Liver (tissue), 8 donors: ENCODE measurements at regions not wholly inside any gene's neighbourhood (a gene's known extent, or its start where the extent isn't known, plus 50 kb on each side); places are given as distances from the start of the nearest gene placed in this dataset.

ENCODE experiments used
- DNase-seq: peaks from one replicate; pipeline ENCODE4 v3.0.0-alpha.2; 2017; ENCODE audit warnings: low spot score
- H3K27ac ChIP-seq, 2 donors: one replicate each; pipeline ENCODE4 v1.7.0; 2013; ENCODE audit warnings: inconsistent platforms in 2 of 2, low read length in 2 of 2, control low read depth in 1 of 2, low read depth in 1 of 2, mild to moderate bottlenecking in 1 of 2
- H3K27me3 ChIP-seq, 4 donors: one replicate each; pipeline versions ENCODE4 v1.6.1 to v1.7.0; 2013; ENCODE audit warnings: low read length in 3 of 4, inconsistent platforms in 1 of 4, mild to moderate bottlenecking in 1 of 4, moderate library complexity in 1 of 4; ENCODE audit not compliant: control insufficient read depth in 4 of 4, insufficient read depth in 4 of 4
- H3K36me3 ChIP-seq, 4 donors: one replicate each; pipeline versions ENCODE4 v1.6.1 to v1.7.0; 2013; ENCODE audit warnings: low read length in 3 of 4, mild to moderate bottlenecking in 3 of 4, low read depth in 1 of 4, moderate library complexity in 1 of 4; ENCODE audit not compliant: control insufficient read depth in 4 of 4, insufficient read depth in 3 of 4
- H3K4me1 ChIP-seq, 4 donors: one replicate each; pipeline versions ENCODE4 v1.6.1 to v1.7.0; 2013; ENCODE audit warnings: low read length in 3 of 4, mild to moderate bottlenecking in 3 of 4, moderate library complexity in 1 of 4; ENCODE audit not compliant: control insufficient read depth in 4 of 4, insufficient read depth in 4 of 4
- H3K4me3 ChIP-seq, 3 donors: one replicate each; pipeline versions ENCODE4 v1.6.1 to v1.7.0; 2013; ENCODE audit warnings: low read length in 3 of 3, control low read depth in 1 of 3, low read depth in 1 of 3, mild to moderate bottlenecking in 1 of 3
- H3K9ac ChIP-seq, 2 donors: one replicate each; pipeline ENCODE4 v1.7.0; 2013; ENCODE audit warnings: low read length in 2 of 2, mild to moderate bottlenecking in 2 of 2, moderate library complexity in 2 of 2, control low read depth in 1 of 2, low read depth in 1 of 2
- H3K9me3 ChIP-seq, 4 donors: one replicate each; pipeline versions ENCODE4 v1.6.1 to v1.7.0; 2013; ENCODE audit warnings: low read length in 3 of 4; ENCODE audit not compliant: control insufficient read depth in 4 of 4
- ATF3 ChIP-seq: IDR thresholded peaks from 2 replicates; pipeline ENCODE4 v1.6.1; 2016; ENCODE audit warnings: antibody characterized with exemption
- EGR1 ChIP-seq, 2 donors: IDR thresholded peaks; 2 replicates each; pipeline ENCODE4 v1.6.1; 2016 to 2018; ENCODE audit warnings: antibody characterized with exemption in 2 of 2, low read depth in 2 of 2
- FOXA1 ChIP-seq: IDR thresholded peaks from 2 replicates; pipeline ENCODE4 v1.6.1; 2016; ENCODE audit warnings: antibody characterized with exemption
- FOXA2 ChIP-seq: IDR thresholded peaks from 2 replicates; pipeline ENCODE4 v1.6.1; 2016; ENCODE audit warnings: antibody characterized with exemption
- GABPA ChIP-seq, 2 donors: IDR thresholded peaks in 1 of 2; conservative IDR thresholded peaks in 1 of 2; 2 replicates each; pipeline ENCODE4 v1.6.1; 2016; ENCODE audit warnings: antibody characterized with exemption in 2 of 2, mild to moderate bottlenecking in 1 of 2, moderate library complexity in 1 of 2
- HNF4A ChIP-seq, 2 donors: conservative IDR thresholded peaks; 2 replicates each; pipeline ENCODE4 v1.6.1; 2016; ENCODE audit warnings: antibody characterized with exemption in 2 of 2, mild to moderate bottlenecking in 2 of 2
- HNF4G ChIP-seq: IDR thresholded peaks from 2 replicates; pipeline ENCODE4 v1.6.1; 2016; ENCODE audit warnings: antibody characterized with exemption
- NR2F2 ChIP-seq: IDR thresholded peaks from 2 replicates; pipeline ENCODE4 v1.6.1; 2016; ENCODE audit warnings: antibody characterized with exemption
- RAD21 ChIP-seq, 2 donors: IDR thresholded peaks; 2 replicates each; pipeline ENCODE4 v1.6.1; 2016; ENCODE audit warnings: antibody characterized with exemption in 2 of 2, mild to moderate bottlenecking in 2 of 2
- RXRA ChIP-seq, 2 donors: IDR thresholded peaks; 2 replicates each; pipeline ENCODE4 v1.6.1; 2017 to 2018; ENCODE audit warnings: antibody characterized with exemption in 2 of 2, mild to moderate bottlenecking in 1 of 2
- SP1 ChIP-seq: IDR thresholded peaks from 2 replicates; pipeline ENCODE4 v1.6.1; 2018; ENCODE audit warnings: antibody characterized with exemption, mild to moderate bottlenecking
- TAF1 ChIP-seq: conservative IDR thresholded peaks from 2 replicates; pipeline ENCODE4 v1.6.1; 2016; ENCODE audit warnings: antibody characterized with exemption, mild to moderate bottlenecking
- YY1 ChIP-seq: IDR thresholded peaks from 2 replicates; pipeline ENCODE4 v1.6.1; 2016; ENCODE audit warnings: antibody characterized with exemption, mild to moderate bottlenecking
- WGBS: extraction: QIAGEN DNeasy Blood & Tissue Kit; methylation state at CpG from one replicate; pipeline ENCODE4 v1.1.7; 2013; 5-methylcytosine and 5-hydroxymethylcytosine counted together
- TF ChIP-seq, protein P1 (sequence below): IDR thresholded peaks from 2 replicates; pipeline ENCODE4 v1.6.1; 2016; ENCODE audit warnings: antibody characterized with exemption
- TF ChIP-seq, protein P2 (sequence below): IDR thresholded peaks from 2 replicates; pipeline ENCODE4 v1.6.1; 2016; ENCODE audit warnings: antibody characterized with exemption, mild to moderate bottlenecking
- TF ChIP-seq, protein P3 (sequence below): IDR thresholded peaks from 2 replicates; pipeline ENCODE4 v1.6.1; 2016; ENCODE audit warnings: antibody characterized with exemption
- TF ChIP-seq, protein P4 (sequence below): fragments of 150-350 bp; IDR thresholded peaks from 2 replicates; pipeline ENCODE4 v1.5.1; 2017; ENCODE audit warnings: improper control_type of control experiment, low read depth, low read length; ENCODE audit not compliant: missing input control
- donor health status: healthy.
- donor health status: healthy.
- donor health status: healthy.
- donor health status: healthy.
- donor health status: healthy.

DNA sequence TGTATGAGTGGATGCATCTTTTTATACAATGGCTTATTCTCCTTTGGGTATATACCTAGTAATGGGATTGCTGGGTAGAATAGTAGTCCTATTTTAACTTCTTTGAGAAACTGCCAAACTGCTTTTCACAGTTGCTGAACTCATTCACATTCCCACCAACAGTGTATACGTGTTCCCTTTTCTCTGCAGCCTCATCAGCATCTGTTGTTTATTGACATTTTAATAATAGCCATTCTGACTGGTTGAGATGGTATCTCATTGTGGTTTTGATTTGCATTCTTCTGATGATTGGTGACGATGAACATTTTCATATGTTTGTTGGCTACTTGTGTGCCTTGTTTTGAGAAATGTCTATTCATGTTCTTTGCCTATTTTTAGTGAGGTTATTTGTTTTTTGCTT is 687.0 kb upstream of the EPHA5 start (continued):
- TF ChIP-seq HNF4G (no peak), RAD21 (IDR thresholded peaks at IDR 0.05) (no peak)

DNA sequence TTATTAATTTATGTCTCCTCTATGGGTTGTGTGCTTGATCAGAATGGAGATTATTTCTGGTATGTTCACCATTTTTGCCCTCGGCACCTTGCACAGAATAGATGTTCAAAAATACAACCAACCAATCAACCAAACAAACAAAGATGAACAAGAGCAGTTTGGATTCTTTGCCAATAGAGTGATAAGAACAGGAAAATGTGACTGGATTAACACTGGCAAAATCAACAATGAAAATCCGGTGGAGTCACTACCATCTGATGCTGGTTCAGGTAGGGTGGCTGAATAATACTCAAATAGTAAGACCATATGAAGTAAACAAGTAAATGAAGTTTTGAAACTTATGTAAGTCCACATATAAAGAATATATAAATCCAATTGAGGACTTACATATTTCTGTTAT is 685.0 kb upstream of the EPHA5 start:
- DNase-seq, result no peak
- H3K9ac ChIP-seq, result no peak overlapping the region
- H3K36me3 ChIP-seq, result no peaks in the 10 kb centered on the region
- no peak overlapping the region for H3K27ac ChIP-seq
- 77% methylated on average over 2 of the region's 2 CpGs for WGBS
- no peaks in the 10 kb centered on the region for H3K27me3 ChIP-seq
- no peak for TF ChIP-seq SP1
- TF ChIP-seq FOXA2, result no peak
- TF ChIP-seq, protein P1, sequence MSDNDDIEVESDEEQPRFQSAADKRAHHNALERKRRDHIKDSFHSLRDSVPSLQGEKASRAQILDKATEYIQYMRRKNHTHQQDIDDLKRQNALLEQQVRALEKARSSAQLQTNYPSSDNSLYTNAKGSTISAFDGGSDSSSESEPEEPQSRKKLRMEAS, result no peak
- TF ChIP-seq EGR1 (IDR thresholded peaks at IDR 0.05; ENCODE audit: low read depth in 2 of 2), result no peak
- TF ChIP-seq FOXA1, result no peak
- TF ChIP-seq YY1, result no peak
- TF ChIP-seq, protein P2, sequence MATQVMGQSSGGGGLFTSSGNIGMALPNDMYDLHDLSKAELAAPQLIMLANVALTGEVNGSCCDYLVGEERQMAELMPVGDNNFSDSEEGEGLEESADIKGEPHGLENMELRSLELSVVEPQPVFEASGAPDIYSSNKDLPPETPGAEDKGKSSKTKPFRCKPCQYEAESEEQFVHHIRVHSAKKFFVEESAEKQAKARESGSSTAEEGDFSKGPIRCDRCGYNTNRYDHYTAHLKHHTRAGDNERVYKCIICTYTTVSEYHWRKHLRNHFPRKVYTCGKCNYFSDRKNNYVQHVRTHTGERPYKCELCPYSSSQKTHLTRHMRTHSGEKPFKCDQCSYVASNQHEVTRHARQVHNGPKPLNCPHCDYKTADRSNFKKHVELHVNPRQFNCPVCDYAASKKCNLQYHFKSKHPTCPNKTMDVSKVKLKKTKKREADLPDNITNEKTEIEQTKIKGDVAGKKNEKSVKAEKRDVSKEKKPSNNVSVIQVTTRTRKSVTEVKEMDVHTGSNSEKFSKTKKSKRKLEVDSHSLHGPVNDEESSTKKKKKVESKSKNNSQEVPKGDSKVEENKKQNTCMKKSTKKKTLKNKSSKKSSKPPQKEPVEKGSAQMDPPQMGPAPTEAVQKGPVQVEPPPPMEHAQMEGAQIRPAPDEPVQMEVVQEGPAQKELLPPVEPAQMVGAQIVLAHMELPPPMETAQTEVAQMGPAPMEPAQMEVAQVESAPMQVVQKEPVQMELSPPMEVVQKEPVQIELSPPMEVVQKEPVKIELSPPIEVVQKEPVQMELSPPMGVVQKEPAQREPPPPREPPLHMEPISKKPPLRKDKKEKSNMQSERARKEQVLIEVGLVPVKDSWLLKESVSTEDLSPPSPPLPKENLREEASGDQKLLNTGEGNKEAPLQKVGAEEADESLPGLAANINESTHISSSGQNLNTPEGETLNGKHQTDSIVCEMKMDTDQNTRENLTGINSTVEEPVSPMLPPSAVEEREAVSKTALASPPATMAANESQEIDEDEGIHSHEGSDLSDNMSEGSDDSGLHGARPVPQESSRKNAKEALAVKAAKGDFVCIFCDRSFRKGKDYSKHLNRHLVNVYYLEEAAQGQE, result no peak
- no peak for TF ChIP-seq NR2F2
- no peak for TF ChIP-seq TAF1
- TF ChIP-seq RXRA (IDR thresholded peaks at IDR 0.05), result no peak
- TF ChIP-seq ATF3, result no peak
- no peak for TF ChIP-seq RAD21 (IDR thresholded peaks at IDR 0.05)
- no peak for TF ChIP-seq GABPA (IDR thresholded peaks at IDR 0.05 in 1 of 2, conservative IDR thresholded peaks at IDR 0.05 in 1 of 2)
- H3K4me1 ChIP-seq, result no peaks in the 10 kb centered on the region
- no peaks in the 10 kb centered on the region for H3K9me3 ChIP-seq
- H3K4me3 ChIP-seq, result no peak overlapping the region

GRCh38 chr4:66351761-66352160 is 681.5 kb upstream of the EPHA5 start:
- Histone ChIP-seq H3K9ac (no peak overlapping the region), H3K27me3 (no peaks in the 10 kb centered on the region), H3K4me1 (no peaks in the 10 kb centered on the region), H3K4me3 (no peak overlapping the region), H3K27ac (no peak overlapping the region), H3K9me3 (no peaks in the 10 kb centered on the region), H3K36me3 (no peaks in the 10 kb centered on the region)
- DNase-seq, result no peak
- TF ChIP-seq NR2F2 (no peak), YY1 (no peak), FOXA1 (no peak), SP1 (no peak), FOXA2 (no peak), TAF1 (no peak), RXRA (IDR thresholded peaks at IDR 0.05) (no peak), ATF3 (no peak), HNF4A (conservative IDR thresholded peaks at IDR 0.05) (no peak)
- TF ChIP-seq, protein P2, result no peak
- TF ChIP-seq, protein P3, sequence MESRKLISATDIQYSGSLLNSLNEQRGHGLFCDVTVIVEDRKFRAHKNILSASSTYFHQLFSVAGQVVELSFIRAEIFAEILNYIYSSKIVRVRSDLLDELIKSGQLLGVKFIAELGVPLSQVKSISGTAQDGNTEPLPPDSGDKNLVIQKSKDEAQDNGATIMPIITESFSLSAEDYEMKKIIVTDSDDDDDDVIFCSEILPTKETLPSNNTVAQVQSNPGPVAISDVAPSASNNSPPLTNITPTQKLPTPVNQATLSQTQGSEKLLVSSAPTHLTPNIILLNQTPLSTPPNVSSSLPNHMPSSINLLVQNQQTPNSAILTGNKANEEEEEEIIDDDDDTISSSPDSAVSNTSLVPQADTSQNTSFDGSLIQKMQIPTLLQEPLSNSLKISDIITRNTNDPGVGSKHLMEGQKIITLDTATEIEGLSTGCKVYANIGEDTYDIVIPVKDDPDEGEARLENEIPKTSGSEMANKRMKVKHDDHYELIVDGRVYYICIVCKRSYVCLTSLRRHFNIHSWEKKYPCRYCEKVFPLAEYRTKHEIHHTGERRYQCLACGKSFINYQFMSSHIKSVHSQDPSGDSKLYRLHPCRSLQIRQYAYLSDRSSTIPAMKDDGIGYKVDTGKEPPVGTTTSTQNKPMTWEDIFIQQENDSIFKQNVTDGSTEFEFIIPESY, result no peak
- TF ChIP-seq, protein P1, result no peak
- TF ChIP-seq, protein P4, sequence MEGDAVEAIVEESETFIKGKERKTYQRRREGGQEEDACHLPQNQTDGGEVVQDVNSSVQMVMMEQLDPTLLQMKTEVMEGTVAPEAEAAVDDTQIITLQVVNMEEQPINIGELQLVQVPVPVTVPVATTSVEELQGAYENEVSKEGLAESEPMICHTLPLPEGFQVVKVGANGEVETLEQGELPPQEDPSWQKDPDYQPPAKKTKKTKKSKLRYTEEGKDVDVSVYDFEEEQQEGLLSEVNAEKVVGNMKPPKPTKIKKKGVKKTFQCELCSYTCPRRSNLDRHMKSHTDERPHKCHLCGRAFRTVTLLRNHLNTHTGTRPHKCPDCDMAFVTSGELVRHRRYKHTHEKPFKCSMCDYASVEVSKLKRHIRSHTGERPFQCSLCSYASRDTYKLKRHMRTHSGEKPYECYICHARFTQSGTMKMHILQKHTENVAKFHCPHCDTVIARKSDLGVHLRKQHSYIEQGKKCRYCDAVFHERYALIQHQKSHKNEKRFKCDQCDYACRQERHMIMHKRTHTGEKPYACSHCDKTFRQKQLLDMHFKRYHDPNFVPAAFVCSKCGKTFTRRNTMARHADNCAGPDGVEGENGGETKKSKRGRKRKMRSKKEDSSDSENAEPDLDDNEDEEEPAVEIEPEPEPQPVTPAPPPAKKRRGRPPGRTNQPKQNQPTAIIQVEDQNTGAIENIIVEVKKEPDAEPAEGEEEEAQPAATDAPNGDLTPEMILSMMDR, result no peak
- WGBS, result 53% methylated on average over 2 of the region's 2 CpGs
